Thyroid gland (tissue), 4 donors: ENCODE measurements at regions not wholly inside any gene's neighbourhood (a gene's known extent, or its start where the extent isn't known, plus 50 kb on each side); places are given as distances from the start of the nearest gene placed in this dataset.

Experiments
- DNase-seq, 2 donors: peaks; one replicate each; pipeline ENCODE4 v3.0.0-alpha.2; 2019
- H3K27ac ChIP-seq, 3 donors: fragments of 200-600 bp; sonication (generic); 1 replicate in 2 of 3; 2 replicates in 1 of 3; pipeline ENCODE4 v1.5.1; 2016 to 2019; ENCODE audit warnings: mild to moderate bottlenecking in 1 of 3, moderate library complexity in 1 of 3
- H3K27me3 ChIP-seq: fragments of 200-600 bp; sonication (generic); one replicate; pipeline ENCODE4 v1.5.1; 2019
- H3K36me3 ChIP-seq, 2 donors: fragments of 200-600 bp; sonication (generic); one replicate each; pipeline ENCODE4 v1.5.1; 2016 to 2019
- H3K4me1 ChIP-seq, 2 donors: fragments of 200-600 bp; sonication (generic); one replicate each; pipeline ENCODE4 v1.5.1; 2017 to 2019
- H3K4me3 ChIP-seq, 3 donors: fragments of 200-600 bp; sonication (generic); replicated peaks in 1 of 3; 1 replicate in 2 of 3; 2 replicates in 1 of 3; pipeline ENCODE4 v1.5.1; 2016; ENCODE audit warnings: mild to moderate bottlenecking in 1 of 3
- H3K9me3 ChIP-seq: fragments of 200-600 bp; sonication (generic); one replicate; pipeline ENCODE4 v1.5.1; 2017
- CTCF ChIP-seq, 6 experiments: fragments of 200-600 bp in 3 of 6; fragments of 450-650 bp in 3 of 6; sonication (generic) in 3 of 6; IDR thresholded peaks; one replicate each; pipeline ENCODE4 v1.5.1; 2016 to 2019; ENCODE audit warnings: antibody characterized with exemption in 6 of 6, mild to moderate bottlenecking in 2 of 6, inconsistent platforms in 1 of 6, moderate library complexity in 1 of 6
- POLR2A ChIP-seq, 2 donors: fragments of 450-650 bp; IDR thresholded peaks; one replicate each; pipeline ENCODE4 v1.6.1; 2017; ENCODE audit warnings: antibody characterized with exemption in 2 of 2, mild to moderate bottlenecking in 2 of 2, moderate library complexity in 1 of 2
- WGBS, 2 donors: methylation state at CpG; one replicate each; pipeline ENCODE4 v1.1.5; 2017; 5-methylcytosine and 5-hydroxymethylcytosine counted together
- intact Hi-C: fragments of 100-400 bp; cut with DNase I; formaldehyde crosslinking; loops from one replicate; pipeline ENCODE4 v1.15.1; 2023

- H3K27ac ChIP-seq, result peak overlapping the region in 2 of 3 donors; percentile 64 to 69
- peaks cover 17 to 29% of the 10 kb centered on the region in 2 donors for H3K4me1 ChIP-seq
- H3K27me3 ChIP-seq, result no peaks in the 10 kb centered on the region
- intact Hi-C loops, result no loop called here
- no peak for DNase-seq
- no peak overlapping the region for H3K4me3 ChIP-seq
- no peaks in the 10 kb centered on the region for H3K9me3 ChIP-seq
- 88 to 98% methylated on average over 2 of the region's 2 CpGs for WGBS, 2 donors
- TF ChIP-seq CTCF (IDR thresholded peaks at IDR 0.05) (no peak), POLR2A (IDR thresholded peaks at IDR 0.05) (no peak)
- H3K36me3 ChIP-seq, result no peaks in the 10 kb centered on the region
These were observed 104.8 kb upstream of the CPEB4 start for GRCh38 chr5:173783371-173783770.

DNA sequence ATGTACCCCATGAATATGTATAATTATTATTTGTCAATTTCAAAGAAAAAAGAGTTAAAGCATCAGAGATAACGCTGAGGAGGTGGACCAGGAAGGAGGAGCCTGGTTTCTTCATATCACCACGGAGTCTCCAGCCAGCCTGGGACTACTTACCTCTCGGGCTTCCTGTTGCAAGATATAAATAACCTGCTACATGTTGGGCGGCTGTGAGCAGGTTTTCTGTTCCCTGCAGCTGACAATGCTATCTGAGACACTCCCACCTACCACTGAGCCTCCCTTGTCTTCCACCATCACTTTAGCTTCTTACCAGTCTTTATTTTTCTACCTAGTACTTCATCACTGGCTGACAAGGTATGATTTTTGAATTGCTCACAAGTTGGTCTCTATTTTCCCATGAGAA, 102.7 kb upstream of the CPEB4 start:
- H3K27ac ChIP-seq, result no peak overlapping the region
- no peak overlapping the region for H3K4me3 ChIP-seq
- DNase-seq, result no peak
- intact Hi-C loops, result no loop called here
- peaks cover 17 to 29% of the 10 kb centered on the region in 2 donors for H3K4me1 ChIP-seq
- no peaks in the 10 kb centered on the region for H3K27me3 ChIP-seq
- TF ChIP-seq CTCF (IDR thresholded peaks at IDR 0.05) (no peak), POLR2A (IDR thresholded peaks at IDR 0.05) (no peak)
- no peaks in the 10 kb centered on the region for H3K9me3 ChIP-seq
- 80 to 86% methylated on average over 4 of the region's 4 CpGs for WGBS, 2 donors
- no peaks in the 10 kb centered on the region for H3K36me3 ChIP-seq

DNA sequence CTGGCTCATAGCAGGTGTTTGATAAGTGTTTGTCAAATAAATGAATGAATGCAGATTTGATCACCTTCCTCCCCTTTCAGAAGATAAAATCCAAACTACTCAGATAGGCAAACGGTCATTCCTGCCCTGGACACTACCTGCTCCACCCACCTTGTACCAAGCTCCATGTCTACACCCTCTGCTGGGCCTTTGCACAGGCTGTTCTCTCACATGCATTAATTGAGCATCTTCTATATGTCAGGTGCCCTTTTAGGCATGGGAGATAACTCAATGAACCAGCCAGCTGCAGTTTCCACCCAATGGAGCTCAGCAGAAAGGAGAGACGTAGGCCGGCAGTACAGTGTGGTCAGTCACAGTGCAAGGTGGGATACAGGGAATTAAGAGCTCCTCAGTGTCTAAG, 102.3 kb upstream of the CPEB4 start:
- TF ChIP-seq CTCF (IDR thresholded peaks at IDR 0.05) (no peak), POLR2A (IDR thresholded peaks at IDR 0.05) (no peak)
- intact Hi-C loops, result no loop called here
- Histone ChIP-seq H3K4me1 (peaks cover 17 to 27% of the 10 kb centered on the region in 2 donors), H3K36me3 (no peaks in the 10 kb centered on the region), H3K9me3 (no peaks in the 10 kb centered on the region), H3K27me3 (no peaks in the 10 kb centered on the region), H3K4me3 (no peak overlapping the region), H3K27ac (no peak overlapping the region)
- 93 to 94% methylated on average over 3 of the region's 3 CpGs for WGBS, 2 donors
- no peak for DNase-seq

- Histone ChIP-seq H3K4me3 (no peak overlapping the region), H3K27me3 (no peaks in the 10 kb centered on the region), H3K27ac (no peak overlapping the region), H3K4me1 (peaks cover 14 to 20% of the 10 kb centered on the region in 2 donors), H3K36me3 (no peaks in the 10 kb centered on the region), H3K9me3 (no peaks in the 10 kb centered on the region)
- WGBS, 2 donors, result 77 to 93% methylated on average over 10 of the region's 10 CpGs
- intact Hi-C loops, result no loop called here
- TF ChIP-seq CTCF (IDR thresholded peaks at IDR 0.05), result no peak
- TF ChIP-seq POLR2A (IDR thresholded peaks at IDR 0.05), result no peak
- DNase-seq, result no peak
These were observed 101.6 kb upstream of the CPEB4 start for GRCh38 chr5:173786286-173787187.
